CD4-positive, CD25-positive, alpha-beta regulatory T cell (primary cell): ENCODE measurements at regions not wholly inside any gene's neighbourhood (a gene's known extent, or its start where the extent isn't known, plus 50 kb on each side); places are given as distances from the start of the nearest gene placed in this dataset.

Experiments used
- ATAC-seq, 2 donors: fragments of 150-1000 bp; cut with Tn5 transposase; one replicate each; pipeline ENCODE4 v1.10.0; 2021; ENCODE audit warnings: low read depth in 2 of 2, moderate number of reproducible peaks in 2 of 2, moderate library complexity in 1 of 2
- DNase-seq, 3 donors: peaks; one replicate each; pipeline versions ENCODE4 v3.0.0 to v3.0.0-alpha.2; 2012 to 2022; ENCODE audit warnings: mixed read lengths in 1 of 3
- H3K27ac ChIP-seq: one replicate; pipeline ENCODE4 v1.7.0; 2013; ENCODE audit warnings: mild to moderate bottlenecking, low read length; ENCODE audit not compliant: insufficient read depth, poor library complexity, severe bottlenecking
- H3K27me3 ChIP-seq: one replicate; pipeline ENCODE4 v1.7.0; 2013; ENCODE audit warnings: low read length; ENCODE audit not compliant: control insufficient read depth, insufficient read depth
- H3K36me3 ChIP-seq: one replicate; pipeline ENCODE4 v1.7.0; 2013; ENCODE audit warnings: mild to moderate bottlenecking, low read length, moderate library complexity; ENCODE audit not compliant: control insufficient read depth, insufficient read depth
- H3K4me1 ChIP-seq: 2 replicates; pipeline ENCODE4 v1.7.0; 2013; ENCODE audit warnings: mild to moderate bottlenecking, low read length; ENCODE audit not compliant: insufficient read depth, control insufficient read depth, poor library complexity, severe bottlenecking
- H3K4me3 ChIP-seq: one replicate; pipeline ENCODE4 v1.7.0; 2013; ENCODE audit warnings: low read depth, mild to moderate bottlenecking, low read length, moderate library complexity
- H3K9me3 ChIP-seq, 2 experiments: 1 replicate in 1 of 2; 2 replicates in 1 of 2; pipeline ENCODE4 v1.7.0; 2013; ENCODE audit warnings: low read length in 2 of 2, mild to moderate bottlenecking in 1 of 2, moderate library complexity in 1 of 2; ENCODE audit not compliant: control insufficient read depth in 2 of 2
- H3K27ac Mint-ChIP-seq, 3 donors: one replicate each; pipeline ENCODE4 v1.8.0; 2020 to 2022; ENCODE audit warnings: mild to moderate bottlenecking in 3 of 3, mixed read lengths in 3 of 3, moderate library complexity in 2 of 3
- H3K27me3 Mint-ChIP-seq: one replicate; pipeline ENCODE4 v1.8.0; 2022; ENCODE audit warnings: mild to moderate bottlenecking, mixed read lengths
- H3K36me3 Mint-ChIP-seq: one replicate; pipeline ENCODE4 v1.8.0; 2020; ENCODE audit warnings: mixed read lengths
- H3K4me1 Mint-ChIP-seq, 4 donors: one replicate each; pipeline ENCODE4 v1.8.0; 2020 to 2022; ENCODE audit warnings: mixed read lengths in 4 of 4, mild to moderate bottlenecking in 1 of 4
- H3K4me3 Mint-ChIP-seq, 4 donors: one replicate each; pipeline ENCODE4 v1.8.0; 2020 to 2022; ENCODE audit warnings: mild to moderate bottlenecking in 4 of 4, mixed read lengths in 4 of 4, moderate library complexity in 3 of 4
- H3K9me3 Mint-ChIP-seq, 7 donors: one replicate each; pipeline ENCODE4 v1.8.0; 2020 to 2022; ENCODE audit warnings: mixed read lengths in 7 of 7, mild to moderate bottlenecking in 3 of 7, moderate library complexity in 2 of 7

- no peaks in the 10 kb centered on the region for H3K4me1 ChIP-seq
- Mint-ChIP-seq H3K27ac (no peak overlapping the region), H3K36me3 (no peaks in the 10 kb centered on the region), H3K9me3 (peaks cover 0 to 8% (median 5%) of the 10 kb centered on the region in 7 donors), H3K4me1 (no peaks in the 10 kb centered on the region), H3K27me3 (no peaks in the 10 kb centered on the region), H3K4me3 (no peak overlapping the region)
- H3K36me3 ChIP-seq, result no peaks in the 10 kb centered on the region
- no peaks in the 10 kb centered on the region for H3K9me3 ChIP-seq
- no peaks in the 10 kb centered on the region for H3K27me3 ChIP-seq
- ATAC-seq (no peak), DNase-seq (no peak)
- H3K27ac ChIP-seq, result no peak overlapping the region
- no peak overlapping the region for H3K4me3 ChIP-seq
Measured at GRCh38 chr6:93163146-93163545, 256.2 kb downstream of the EPHA7 start.

- DNase-seq, result no peak
- Histone ChIP-seq H3K36me3 (no peaks in the 10 kb centered on the region), H3K9me3 (peaks cover 2 to 7% of the 10 kb centered on the region in 2 experiments), H3K4me1 (no peaks in the 10 kb centered on the region), H3K4me3 (no peak overlapping the region), H3K27ac (no peak overlapping the region), H3K27me3 (no peaks in the 10 kb centered on the region)
- Mint-ChIP-seq H3K36me3 (no peaks in the 10 kb centered on the region), H3K9me3 (peaks cover 2 to 18% (median 5%) of the 10 kb centered on the region in 7 donors), H3K4me3 (no peak overlapping the region), H3K4me1 (no peaks in the 10 kb centered on the region), H3K27ac (no peak overlapping the region), H3K27me3 (no peaks in the 10 kb centered on the region)
- no peak for ATAC-seq
Measured at GRCh38 chr6:93139408-93140081, 279.8 kb downstream of the EPHA7 start.

DNA sequence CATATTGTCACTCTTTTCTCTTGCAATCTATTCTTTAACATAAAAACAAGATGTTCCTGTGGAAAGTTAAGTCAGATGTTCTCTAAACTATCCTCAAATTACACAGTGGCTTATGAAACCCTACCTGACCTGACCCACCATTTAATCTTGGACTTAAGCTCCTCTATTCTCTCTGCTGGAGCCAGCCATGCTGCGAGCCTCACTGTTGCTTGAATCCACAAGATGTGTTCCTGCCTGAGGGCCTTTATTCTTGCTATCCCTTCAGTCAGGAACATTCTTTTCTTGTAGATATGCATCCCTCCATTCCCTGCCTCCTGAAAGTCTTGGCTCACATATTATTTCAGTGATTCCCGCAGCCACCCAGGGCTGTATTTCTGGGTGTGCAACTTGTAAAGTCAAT is 283.2 kb downstream of the EPHA7 start:
- H3K4me1 ChIP-seq, result no peaks in the 10 kb centered on the region
- Mint-ChIP-seq H3K4me1 (no peaks in the 10 kb centered on the region), H3K27me3 (no peaks in the 10 kb centered on the region), H3K27ac (no peak overlapping the region), H3K9me3 (peaks cover 2 to 5% (median 4%) of the 10 kb centered on the region in 7 donors), H3K4me3 (no peak overlapping the region), H3K36me3 (no peaks in the 10 kb centered on the region)
- no peak for DNase-seq
- H3K36me3 ChIP-seq, result no peaks in the 10 kb centered on the region
- H3K27ac ChIP-seq, result no peak overlapping the region
- ATAC-seq, result no peak
- no peaks in the 10 kb centered on the region for H3K27me3 ChIP-seq
- H3K9me3 ChIP-seq, result peaks cover 0 to 2% of the 10 kb centered on the region in 2 experiments
- H3K4me3 ChIP-seq, result no peak overlapping the region

- Mint-ChIP-seq H3K27me3 (no peaks in the 10 kb centered on the region), H3K4me1 (no peaks in the 10 kb centered on the region), H3K36me3 (no peaks in the 10 kb centered on the region), H3K4me3 (no peak overlapping the region), H3K27ac (no peak overlapping the region), H3K9me3 (peaks cover 3 to 28% (median 9%) of the 10 kb centered on the region in 7 donors)
- ATAC-seq, result no peak
- DNase-seq, result no peak
- H3K36me3 ChIP-seq, result no peaks in the 10 kb centered on the region
- H3K4me3 ChIP-seq, result no peak overlapping the region
- no peak overlapping the region for H3K27ac ChIP-seq
- H3K9me3 ChIP-seq, result peaks cover 0 to 6% of the 10 kb centered on the region in 2 experiments
- H3K4me1 ChIP-seq, result no peaks in the 10 kb centered on the region
- no peaks in the 10 kb centered on the region for H3K27me3 ChIP-seq
Measured at GRCh38 chr6:93124006-93124632, 295.2 kb downstream of the EPHA7 start.

DNA sequence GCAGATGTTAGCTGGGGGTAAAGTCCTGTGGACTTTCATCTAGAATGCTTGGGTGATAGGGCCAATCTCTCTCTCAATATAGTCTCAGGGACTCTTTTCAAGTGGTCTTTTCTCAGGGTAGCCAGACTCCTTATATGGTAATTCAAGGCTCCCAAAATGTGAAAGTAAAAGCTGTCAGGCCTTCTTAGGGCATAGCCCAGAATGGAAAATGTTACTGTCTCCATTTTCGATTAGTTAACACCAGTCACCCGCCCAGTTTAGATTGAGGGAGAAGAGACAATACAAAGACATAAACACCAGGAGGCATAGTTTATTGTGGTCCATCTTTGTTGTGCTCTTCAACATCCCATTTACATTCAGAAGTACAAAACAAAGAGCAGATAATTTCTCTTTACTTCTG is 295.8 kb downstream of the EPHA7 start:
- Mint-ChIP-seq H3K4me1 (no peaks in the 10 kb centered on the region), H3K27me3 (no peaks in the 10 kb centered on the region), H3K4me3 (no peak overlapping the region), H3K27ac (no peak overlapping the region), H3K36me3 (no peaks in the 10 kb centered on the region), H3K9me3 (peaks cover 1 to 25% (median 9%) of the 10 kb centered on the region in 7 donors)
- Histone ChIP-seq H3K36me3 (no peaks in the 10 kb centered on the region), H3K4me1 (no peaks in the 10 kb centered on the region), H3K4me3 (no peak overlapping the region), H3K9me3 (peaks cover 0 to 6% of the 10 kb centered on the region in 2 experiments), H3K27ac (no peak overlapping the region), H3K27me3 (no peaks in the 10 kb centered on the region)
- DNase-seq, result no peak
- no peak for ATAC-seq

DNA sequence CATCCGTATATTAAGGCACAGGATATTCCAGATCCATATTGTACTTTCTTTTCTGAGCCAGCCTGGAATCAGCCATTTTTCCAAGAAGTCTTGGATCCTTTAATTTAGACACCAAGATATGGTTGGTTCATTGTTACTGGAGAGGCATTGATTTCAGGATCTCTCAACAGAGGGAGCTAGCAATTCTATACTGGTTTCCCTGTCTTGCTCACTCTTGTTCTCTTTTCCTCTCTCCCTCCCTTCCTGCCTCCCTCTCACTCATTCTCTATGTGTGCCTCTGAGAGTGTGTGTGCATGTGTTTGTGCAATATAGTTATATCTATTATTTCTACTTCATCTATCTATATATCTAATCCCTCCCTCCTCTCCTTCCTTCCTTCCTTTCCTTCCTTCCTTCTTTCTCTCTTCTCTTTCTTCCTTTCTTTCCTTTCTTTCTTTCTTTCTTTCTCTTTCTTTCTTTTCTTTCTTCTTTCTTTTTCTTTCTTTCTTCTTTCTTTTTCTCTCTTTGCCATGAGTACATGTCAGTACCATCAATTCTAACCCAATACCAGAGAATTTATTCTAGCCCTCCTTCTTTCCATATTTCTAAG is 299.1 kb downstream of the EPHA7 start:
- Mint-ChIP-seq H3K36me3 (no peaks in the 10 kb centered on the region), H3K27ac (no peak overlapping the region)

GRCh38 chr6:93105907-93106306 is 313.5 kb downstream of the EPHA7 start:
- no peaks in the 10 kb centered on the region for H3K4me1 ChIP-seq
- H3K27me3 ChIP-seq, result no peaks in the 10 kb centered on the region
- ATAC-seq, result no peak
- no peak overlapping the region for H3K4me3 ChIP-seq
- Mint-ChIP-seq H3K9me3 (peaks cover 1 to 24% (median 5%) of the 10 kb centered on the region in 7 donors), H3K27me3 (no peaks in the 10 kb centered on the region), H3K36me3 (no peaks in the 10 kb centered on the region), H3K4me1 (no peaks in the 10 kb centered on the region), H3K4me3 (no peak overlapping the region), H3K27ac (no peak overlapping the region)
- DNase-seq, result no peak
- H3K27ac ChIP-seq, result no peak overlapping the region
- no peaks in the 10 kb centered on the region for H3K36me3 ChIP-seq
- peaks cover 0 to 2% of the 10 kb centered on the region in 2 experiments for H3K9me3 ChIP-seq

More for the DNA sequence above, 299.1 kb downstream of the EPHA7 start:
- Histone ChIP-seq H3K4me1 (no peaks in the 10 kb centered on the region), H3K27ac (no peak overlapping the region), H3K27me3 (no peaks in the 10 kb centered on the region), H3K9me3 (no peaks in the 10 kb centered on the region), H3K36me3 (no peaks in the 10 kb centered on the region), H3K4me3 (no peak overlapping the region)
- Mint-ChIP-seq H3K4me1 (no peaks in the 10 kb centered on the region), H3K27me3 (no peaks in the 10 kb centered on the region), H3K9me3 (peaks cover 0 to 17% (median 3%) of the 10 kb centered on the region in 7 donors), H3K4me3 (no peak overlapping the region)
- DNase-seq, result no peak
- ATAC-seq, result no peak
